Central memory CD4-positive, alpha-beta T cell (primary cell): ENCODE measurements at regions not wholly inside any gene's neighbourhood (a gene's known extent, or its start where the extent isn't known, plus 50 kb on each side); places are given as distances from the start of the nearest gene placed in this dataset.
"Not testable (repeated sequence)": the region's sequence is repeated elsewhere in the genome, so short reads cannot be mapped to it uniquely, and the experiment has no call there.

Experiments
- DNase-seq: peaks from one replicate; pipeline ENCODE4 v3.0.0; 2022

DNA sequence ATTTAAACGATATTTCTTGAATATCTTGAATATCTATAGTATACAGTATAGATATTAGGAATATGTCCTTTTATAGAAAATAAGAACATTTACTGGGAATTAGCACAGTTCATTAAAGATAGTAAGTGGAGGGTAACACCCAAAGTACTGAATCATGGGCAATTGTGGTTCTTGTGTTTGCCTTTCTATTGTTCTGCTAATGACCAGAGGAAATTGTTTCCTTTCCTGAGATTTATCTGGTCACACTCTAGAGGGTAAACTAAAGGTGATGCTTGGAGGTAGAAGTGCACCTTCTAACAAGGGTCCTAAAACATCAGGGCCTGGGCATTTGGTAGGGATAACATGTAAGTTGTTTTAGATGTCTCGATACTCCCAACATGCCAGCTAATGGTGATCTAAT lies 241.3 kb upstream of the SFRP2 start:
- DNase-seq, result no peak

DNA sequence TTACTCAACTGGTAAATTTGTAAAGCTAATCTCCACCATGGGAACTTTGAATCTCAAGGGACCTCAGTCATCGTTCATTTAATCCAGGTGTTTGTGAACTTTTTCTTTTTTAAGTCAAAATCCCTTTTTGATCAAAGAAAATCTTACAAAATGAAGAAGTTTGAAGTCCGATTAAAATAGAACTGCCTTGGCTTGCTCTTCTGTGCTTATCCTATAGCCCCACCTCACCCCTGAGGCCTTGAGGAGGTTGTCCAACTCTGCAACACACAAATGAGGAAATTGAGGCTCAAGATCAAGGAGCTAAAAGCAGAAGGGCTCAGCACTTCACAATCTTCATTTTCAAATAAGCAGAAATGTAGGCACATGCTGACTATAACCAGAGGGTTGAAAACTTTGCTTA lies 240.3 kb upstream of the SFRP2 start:
- no peak for DNase-seq

DNA sequence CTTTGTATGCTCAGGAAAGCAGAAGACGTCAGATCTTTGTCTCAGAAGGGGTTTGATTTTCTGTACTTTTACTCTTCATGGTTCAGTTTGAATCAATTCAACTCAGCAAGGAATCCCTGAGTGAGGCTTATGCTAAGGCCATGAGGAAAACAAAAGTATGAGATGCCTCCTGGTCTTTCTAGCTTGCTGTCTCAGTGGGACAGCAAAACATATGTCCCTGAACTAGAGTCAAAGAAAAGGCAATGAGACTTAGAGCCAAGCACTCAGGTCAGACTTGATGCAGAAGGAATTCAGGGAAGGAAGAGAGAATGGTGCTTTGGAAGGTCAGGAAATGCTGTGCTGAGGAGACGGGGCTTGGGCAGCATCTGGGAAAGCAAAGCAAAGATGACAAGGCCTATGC lies 236.2 kb upstream of the SFRP2 start:
- DNase-seq, result no peak

DNA sequence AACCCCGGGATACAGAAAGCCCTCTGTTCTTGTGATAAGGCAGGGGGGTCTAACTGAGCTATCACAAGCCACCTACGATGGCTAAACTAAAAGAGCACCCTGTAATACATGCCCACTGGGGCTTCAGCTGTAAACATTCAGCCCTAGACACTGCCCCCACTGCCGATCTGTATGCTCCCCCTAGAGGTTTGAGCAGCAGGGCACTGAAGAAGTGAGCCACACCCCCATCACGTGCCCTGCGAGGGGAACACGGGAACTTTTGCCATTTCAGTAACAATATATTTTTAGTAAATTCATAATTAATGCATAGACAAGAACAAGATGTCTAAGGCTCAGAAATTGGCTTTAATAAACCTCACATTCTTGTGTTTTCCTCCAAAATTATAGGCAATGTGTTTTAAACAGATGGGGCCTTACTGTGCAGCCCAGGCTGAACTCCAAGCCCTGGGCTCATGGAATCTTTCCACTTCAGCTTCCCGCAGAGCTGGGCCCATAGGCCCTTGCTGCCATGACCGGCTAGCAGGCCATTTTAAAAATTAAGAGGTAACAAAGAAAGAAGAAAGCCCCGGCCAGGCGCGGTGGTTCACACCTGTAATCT lies 235.3 kb upstream of the SFRP2 start:
- no peak for DNase-seq

DNA sequence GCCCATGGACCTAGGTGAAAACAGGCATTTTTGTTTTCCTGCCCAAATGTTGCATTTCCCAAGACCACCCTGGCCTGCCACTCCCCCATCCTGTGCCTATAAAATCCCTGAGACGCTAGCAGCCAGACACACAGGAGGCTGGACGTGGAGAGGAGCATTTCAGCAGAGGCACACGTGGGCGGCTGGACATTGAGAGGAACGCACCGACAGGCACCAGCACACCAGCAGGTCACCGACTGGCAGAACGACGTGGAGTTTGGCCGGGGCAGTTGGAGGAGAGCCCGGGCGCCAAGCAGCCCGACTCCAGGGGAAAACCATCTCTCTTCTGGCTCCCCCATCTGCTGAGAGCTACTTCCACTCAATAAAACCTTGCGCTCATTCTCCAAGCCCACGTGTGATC lies 234.8 kb upstream of the SFRP2 start:
- DNase-seq, result not testable (repeated sequence)

DNA sequence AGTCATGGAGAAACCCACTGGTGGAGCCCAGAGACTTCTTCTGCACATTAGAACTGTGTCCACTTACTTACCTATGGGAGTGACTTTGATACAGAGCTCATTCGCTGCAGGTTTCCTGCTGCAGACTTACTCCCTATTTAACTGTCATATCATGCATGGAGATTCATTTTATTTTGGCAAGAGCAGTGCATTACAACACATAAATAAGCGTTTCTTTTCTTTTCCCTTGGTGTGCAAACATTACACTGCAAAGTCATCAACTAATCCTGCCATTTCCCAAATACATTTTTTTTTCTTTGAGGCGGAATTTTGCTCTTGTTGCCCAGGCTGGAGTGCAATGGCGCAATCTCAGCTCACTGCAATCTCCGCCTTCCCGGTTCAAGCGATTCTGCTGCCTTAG lies 230.9 kb upstream of the SFRP2 start:
- no peak for DNase-seq

DNA sequence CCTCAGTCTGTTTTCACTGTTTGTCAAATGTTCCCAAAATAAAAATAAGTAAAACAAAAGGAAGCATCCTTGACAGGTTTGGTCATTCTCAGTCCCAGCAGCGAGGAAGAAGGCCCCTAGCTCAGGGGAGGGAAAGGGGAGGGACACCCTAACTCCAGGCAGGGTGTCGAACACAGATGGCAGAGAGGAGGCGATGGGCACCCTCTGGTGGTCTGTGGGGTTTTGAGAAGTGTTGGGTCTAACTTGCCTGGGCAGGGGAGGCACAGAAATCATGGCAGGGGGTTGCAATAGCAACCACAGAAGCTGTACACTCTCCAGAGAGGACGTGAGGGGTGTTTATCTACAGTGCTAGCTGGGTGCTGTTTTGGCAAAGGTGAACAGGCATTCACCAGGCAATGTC lies 229.8 kb upstream of the SFRP2 start:
- DNase-seq, result no peak

DNA sequence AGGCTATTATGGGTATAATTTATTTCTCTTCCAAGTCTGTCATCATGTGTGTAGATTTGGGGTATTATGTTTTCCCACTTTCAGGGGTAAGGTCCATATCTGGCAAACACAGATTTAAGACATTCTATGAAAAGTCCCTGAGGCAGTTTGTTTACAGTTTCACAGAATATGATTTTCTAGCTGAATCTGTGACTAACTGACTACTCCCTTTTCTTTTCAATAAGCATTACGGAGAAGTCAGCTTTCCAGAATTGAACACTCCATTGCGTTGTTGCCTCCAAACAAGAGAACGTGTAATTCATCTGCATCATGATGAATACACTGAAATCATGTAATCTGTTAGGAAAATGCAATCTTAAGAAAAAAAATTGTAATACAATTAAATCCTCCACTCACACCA lies 226.7 kb upstream of the SFRP2 start:
- no peak for DNase-seq

DNA sequence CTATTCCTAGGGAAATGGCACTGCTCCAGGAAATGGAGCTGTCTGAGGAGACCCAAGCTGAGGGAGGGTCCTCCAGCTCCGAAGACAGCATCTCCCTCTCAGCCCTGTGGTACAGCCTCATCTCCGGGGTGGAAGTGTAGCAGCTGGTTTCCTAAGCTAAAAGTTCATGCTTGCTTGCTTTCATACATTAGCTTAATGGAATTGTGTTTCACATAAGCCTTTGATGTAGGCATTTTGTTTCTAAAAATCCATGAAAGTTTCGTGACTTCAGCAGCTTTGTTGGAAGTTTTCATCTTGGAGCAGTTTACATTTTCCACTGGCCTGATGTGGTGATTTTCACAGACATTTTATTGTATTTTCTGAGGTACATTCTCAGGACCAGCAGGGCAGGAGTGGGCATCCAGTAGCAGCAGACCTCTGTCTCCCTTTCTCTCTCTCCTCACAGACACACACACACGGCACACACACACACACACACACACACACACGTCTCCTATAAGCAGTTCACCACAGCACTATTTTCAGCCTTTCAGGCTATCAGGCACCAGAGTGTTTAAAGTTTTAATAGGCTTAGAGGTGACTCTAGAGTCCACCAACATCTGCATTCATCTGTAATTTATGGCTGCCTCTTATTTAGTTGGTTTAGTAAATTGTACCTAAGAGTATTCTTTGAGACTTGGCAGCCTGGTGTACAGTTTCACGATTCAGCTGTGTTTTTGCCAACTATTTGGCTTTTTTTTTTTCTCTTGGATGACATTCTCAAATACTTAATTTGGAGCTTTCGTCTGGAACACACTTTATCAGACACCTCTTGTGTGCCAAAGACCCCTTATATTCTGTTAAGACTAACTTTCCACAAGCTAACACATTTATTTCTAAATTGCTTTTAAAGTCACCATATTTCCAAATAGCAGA lies 225.8 kb upstream of the SFRP2 start:
- no peak for DNase-seq

DNA sequence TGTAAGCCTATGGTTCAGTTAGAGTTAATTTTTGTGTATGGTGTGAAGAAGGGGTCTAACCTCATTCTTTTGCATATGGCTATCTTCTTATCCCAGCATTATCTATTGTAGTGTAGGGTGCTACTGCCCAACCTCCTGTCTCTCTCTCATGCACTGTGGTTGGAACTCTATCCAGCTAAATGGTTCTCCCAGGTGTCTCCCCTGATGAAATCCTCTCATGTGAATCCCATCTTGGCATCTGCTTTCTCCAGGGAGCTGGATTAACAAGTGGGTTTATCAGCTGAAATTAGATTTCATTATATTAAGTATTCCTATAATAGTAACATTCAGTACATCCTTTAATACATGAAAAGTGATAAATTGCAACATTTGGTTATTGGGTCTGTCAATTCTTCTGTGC lies 224.7 kb upstream of the SFRP2 start:
- no peak for DNase-seq

DNA sequence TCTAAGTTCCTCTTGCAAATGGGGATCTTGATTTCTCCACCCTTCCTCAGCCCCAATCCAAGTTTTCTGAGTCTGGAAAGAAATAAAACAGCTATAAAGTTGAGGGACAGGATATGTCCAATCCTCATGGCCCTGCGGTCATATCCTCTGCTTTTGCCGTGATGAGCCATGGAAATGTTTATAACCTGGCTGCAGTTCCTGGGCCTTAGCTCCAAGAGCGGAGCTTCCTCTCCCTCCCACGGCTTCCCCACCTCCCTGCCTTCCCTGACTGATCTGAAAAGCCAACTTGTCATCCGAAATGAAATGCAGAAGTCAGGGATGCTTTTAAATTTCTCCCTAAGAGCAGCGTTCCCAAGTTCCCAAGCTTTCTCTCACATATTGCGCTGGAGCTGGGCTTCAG lies 221.5 kb upstream of the SFRP2 start:
- no peak for DNase-seq

DNA sequence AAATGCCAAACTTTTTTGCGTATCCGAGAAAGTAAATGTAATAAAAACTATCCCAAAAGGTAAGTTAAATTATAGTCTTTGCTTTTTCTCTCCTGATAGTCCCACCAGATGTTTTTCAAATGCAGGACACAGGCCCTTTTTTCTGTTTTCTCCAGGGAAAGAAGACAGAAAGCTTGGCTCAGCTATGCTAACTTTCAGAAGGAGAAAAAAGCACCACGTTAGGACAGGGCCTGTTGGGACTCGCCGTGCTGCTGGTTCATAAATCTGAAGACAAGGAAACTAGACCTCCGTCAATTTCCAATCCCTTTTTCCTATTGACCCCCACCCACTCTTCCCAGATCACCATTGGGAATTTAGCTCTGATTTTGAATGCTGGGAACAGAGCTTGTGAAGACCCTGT lies 220.9 kb upstream of the SFRP2 start:
- no peak for DNase-seq

DNA sequence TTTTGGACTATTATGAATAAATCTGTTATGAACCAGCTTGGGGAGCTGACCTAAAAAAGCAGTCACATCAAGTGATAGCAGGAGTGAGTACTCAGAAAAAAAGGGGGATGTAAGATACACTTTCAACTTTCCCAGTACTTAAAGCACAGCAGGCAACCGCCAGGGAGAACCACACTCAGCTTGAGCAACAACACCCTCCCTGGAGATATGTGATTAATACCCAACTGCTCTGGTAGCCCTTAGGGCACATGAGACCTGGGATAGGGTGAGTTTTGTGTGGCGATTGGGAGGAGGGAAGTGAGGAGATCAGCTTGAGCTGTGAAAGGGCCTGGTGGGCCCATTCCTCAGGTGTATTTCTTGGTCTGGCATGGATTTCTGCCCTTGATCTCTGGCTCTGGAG lies 220.3 kb upstream of the SFRP2 start:
- no peak for DNase-seq

DNA sequence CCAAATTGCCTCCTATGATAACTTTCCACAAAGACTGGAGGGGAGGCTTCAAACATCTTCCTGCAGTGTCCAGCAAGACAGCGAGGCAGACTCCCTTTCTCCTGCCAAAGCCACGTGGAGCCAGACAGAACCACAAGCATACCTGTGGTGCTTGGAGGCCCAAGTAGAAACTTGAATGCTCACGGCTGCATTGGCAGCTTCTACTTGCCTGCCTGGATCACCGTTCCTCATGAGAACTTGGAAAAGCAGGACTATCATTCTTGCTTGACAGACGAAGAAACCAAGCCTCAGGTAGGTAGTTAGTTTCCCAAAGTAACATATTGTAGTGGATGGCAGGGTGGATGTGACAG lies 216.3 kb upstream of the SFRP2 start:
- DNase-seq, result no peak

DNA sequence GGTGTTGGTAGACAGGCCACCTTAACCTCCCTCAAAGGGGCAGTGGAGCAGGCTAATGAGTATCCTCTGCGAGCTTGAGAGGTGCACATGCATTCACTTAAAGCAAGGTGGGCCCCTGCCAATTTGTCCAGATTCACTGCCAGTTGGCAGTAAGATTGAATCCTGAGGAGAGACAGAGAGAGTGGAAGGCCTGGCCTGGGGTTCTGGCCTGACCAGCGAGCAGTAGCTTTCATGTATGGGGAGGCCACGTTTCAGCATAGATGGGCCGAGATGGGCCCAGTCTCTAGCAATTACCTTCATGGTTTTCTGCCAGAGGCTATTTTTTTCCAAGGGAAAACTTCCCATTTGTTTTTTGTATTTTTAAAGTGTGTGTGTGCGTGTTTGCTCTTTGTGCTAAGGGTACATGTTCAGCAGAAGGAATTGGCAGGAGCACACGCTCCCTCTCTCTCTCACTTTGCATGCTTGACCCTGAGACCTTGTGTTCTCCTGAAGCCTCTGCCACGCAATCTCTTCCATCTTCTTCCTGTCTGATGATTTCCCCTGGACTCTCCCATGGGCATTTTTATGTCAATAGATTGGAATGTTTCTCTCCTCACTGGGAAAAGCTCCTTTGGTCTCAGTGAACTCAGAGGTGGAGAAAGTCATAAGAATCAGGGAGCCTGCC lies 215.8 kb upstream of the SFRP2 start:
- DNase-seq, result no peak

DNA sequence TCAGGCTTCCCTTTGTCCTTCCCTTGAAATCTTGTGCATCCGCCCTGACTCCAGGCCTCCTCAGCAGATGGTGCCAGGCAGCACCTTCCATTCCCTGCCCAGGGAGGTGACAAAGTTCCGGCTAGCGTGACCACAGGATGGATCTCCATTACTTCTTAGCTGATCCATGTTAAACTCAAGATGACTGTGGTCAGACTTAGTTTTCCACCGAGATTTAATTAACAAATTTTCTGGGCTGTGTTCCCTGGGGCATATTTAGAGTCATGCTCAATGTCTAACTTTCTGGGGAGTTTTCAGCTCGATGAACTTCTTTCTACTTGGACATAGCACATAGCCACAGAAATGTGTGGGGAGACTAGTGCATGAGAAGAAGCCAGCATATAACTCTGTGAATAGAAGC lies 215.1 kb upstream of the SFRP2 start:
- DNase-seq, result no peak

DNA sequence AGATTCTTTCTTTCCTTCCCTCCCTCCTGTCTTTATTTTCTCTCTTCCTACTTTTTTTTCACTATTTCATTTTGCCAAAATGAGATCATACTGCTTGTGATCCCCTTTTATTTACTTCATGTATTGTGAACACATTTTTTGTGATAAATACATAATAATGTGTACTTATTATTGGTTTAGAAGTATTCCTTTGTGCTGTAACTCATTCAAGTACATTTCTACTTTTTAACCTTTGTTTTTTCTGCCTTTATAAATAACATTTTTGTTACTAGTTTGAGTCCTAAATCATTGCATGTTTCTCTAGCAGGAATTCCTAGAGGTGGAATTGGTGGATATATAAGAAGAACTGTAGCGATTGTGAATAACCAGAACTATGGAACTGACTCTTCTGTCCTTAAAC lies 214.5 kb upstream of the SFRP2 start:
- DNase-seq, result no peak

DNA sequence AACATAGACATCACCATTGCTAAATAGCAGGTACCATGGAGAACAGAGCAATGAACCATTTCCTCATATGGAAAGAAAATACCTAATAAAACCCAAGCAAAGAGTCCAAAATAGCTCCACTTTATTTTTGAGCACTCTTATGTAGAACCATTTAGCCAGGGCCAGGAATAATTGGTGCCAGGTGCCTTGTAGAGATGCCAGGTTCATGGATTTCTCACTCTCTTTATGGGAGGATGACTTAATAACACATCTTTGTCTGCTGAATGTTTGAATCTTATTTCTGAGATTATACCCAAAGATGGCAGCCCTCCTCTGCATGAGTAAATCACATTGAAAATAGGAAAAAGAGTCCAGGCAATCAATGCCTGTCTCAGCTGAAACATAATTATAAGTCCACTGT lies 212.3 kb upstream of the SFRP2 start:
- DNase-seq, result no peak

DNA sequence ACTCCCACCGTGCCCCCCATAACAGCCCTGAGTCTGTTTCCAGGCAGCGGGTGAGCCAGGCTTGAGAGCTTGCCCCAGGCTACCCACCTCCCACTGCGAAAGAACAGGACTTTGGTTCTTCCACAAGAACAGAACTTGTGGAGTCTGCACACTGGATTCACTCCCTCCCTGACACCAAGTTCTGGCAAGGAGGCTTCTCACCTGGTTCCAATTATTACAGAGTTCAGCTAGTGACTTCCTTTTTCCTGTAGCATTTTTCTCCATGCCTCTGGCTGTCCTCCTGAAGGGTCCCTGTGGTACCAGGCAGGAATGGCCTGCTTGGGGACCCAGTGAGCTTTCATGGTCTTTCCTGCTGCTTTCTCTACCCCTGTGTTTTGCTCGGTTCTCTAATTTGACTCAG lies 208.6 kb upstream of the SFRP2 start:
- DNase-seq, result no peak

DNA sequence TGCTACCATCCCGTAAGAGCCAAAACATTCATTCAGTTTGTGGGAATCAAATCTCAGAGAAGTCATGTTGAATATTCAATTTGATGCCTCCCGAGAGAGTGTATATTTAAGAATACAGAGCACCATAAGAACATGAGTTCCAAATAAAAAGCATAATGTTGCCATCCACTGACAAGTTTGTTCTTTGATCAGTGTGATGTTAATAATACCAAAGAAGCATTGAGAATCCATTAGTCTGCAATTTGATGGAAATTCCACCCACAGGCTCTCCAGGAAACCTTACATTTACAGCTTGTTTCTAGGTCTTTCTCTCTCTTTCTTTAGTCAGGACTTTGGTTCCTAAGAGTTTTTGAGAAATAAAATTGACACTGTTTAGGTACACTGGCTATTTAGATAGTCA lies 200.6 kb upstream of the SFRP2 start:
- DNase-seq, result no peak

DNA sequence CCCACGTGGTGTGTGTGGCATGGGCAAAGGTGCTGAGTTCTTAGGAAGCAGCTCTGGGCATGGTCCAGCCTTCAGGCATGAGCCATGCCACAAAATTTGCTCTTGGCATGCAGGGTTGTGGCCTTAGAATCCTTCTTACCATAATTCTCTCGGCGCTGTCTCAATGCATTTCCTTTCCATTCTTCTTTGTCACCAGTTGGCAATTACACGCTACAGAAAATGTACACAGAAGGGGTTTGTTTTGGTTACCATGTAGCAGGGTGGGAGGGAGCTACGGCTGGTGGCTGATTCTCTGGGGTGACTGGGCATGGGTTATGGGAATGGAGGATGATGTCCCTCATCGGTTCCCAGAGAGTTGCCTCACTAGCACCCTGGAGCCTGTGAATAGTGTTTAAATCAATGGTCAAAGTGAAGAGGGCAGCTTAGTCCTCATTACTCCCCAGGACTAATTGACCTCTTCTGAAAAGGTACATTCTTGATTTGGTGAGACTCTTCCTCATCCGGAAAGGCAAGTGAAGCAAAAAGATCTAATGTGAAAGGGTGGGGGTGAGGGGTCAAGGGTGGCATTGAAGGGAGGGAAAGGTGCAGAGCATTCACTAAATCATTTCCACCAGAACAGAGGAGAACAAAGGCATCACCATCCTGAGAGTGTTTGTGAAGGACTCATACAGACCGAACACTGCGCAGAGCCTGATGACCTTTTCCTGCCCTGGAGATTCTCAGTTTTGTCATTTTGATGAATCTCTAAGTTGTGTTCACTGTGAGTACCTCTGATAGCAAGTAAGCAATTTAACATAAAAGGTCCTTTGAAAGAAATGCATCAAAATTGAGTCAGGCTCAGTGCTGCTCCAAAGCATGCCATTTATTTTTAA lies 199.8 kb upstream of the SFRP2 start:
- DNase-seq, result no peak

DNA sequence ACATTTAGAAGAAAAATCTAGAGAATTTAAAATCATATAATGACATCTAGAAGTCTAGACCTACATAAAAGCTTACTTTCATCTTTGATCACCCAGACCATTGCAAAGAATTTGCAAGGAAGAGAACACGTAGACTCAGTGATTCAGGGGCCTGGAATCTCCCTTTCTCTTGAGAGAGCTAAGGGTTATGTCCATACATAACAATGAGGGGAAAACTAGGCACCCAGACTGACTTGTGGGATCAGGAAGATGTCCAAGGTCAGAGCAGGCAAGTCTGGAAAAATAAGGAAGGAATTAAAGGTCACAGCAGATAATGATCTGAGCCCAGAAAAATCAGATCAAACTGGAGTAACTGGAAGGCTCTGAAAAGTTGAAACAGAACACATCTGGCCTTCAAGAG lies 198.4 kb upstream of the SFRP2 start:
- no peak for DNase-seq

DNA sequence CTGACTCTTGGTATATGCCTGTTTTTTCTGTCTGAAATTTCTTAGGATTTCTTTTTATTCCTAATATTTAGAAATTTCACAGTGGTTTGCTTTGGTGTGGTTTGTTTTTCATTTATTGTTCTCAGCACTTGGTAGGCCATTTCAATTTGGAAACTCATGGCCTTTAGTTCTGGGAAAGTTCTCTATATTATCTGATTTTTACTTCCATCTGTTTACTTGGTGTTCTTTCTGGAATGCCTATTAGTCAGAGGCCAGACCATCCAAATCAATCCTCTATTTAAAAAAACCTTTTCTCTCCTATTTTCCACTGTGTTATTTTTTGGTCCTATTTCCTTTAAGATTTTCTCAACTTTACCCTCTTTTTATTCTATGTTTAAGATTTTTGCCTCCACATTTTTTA lies 188.1 kb upstream of the SFRP2 start:
- DNase-seq, result no peak
